Neuronal stem cell (in vitro differentiated cells): ENCODE measurements at regions not wholly inside any gene's neighbourhood (a gene's known extent, or its start where the extent isn't known, plus 50 kb on each side); places are given as distances from the start of the nearest gene placed in this dataset.

Experiments
- DNase-seq: peaks from one replicate; pipeline ENCODE4 v3.0.0-alpha.2; 2013; ENCODE audit warnings: low spot score
- H2AFZ ChIP-seq: one replicate; pipeline ENCODE4 v1.6.1; 2013; ENCODE audit warnings: mild to moderate bottlenecking, low read length, inconsistent platforms
- H2AK5ac ChIP-seq: 2 replicates; pipeline ENCODE4 v1.6.1; 2013; ENCODE audit warnings: low read depth, mild to moderate bottlenecking, inconsistent platforms, low read length, moderate library complexity, mixed read lengths
- H2BK120ac ChIP-seq: 2 replicates; pipeline ENCODE4 v1.6.1; 2013; ENCODE audit warnings: low read depth, mild to moderate bottlenecking, inconsistent platforms, low read length, moderate library complexity, mixed read lengths
- H2BK12ac ChIP-seq: one replicate; pipeline ENCODE4 v1.6.1; 2013; ENCODE audit warnings: low read length, inconsistent platforms
- H2BK15ac ChIP-seq: 2 replicates; pipeline ENCODE4 v1.6.1; 2013; ENCODE audit warnings: mild to moderate bottlenecking, low read length, inconsistent platforms, mixed read lengths
- H2BK5ac ChIP-seq: one replicate; pipeline ENCODE4 v1.6.1; 2013; ENCODE audit warnings: inconsistent platforms, mild to moderate bottlenecking, low read length, moderate library complexity
- H3K14ac ChIP-seq: one replicate; pipeline ENCODE4 v1.6.1; 2013; ENCODE audit warnings: low read length, inconsistent platforms
- H3K18ac ChIP-seq: 2 replicates; pipeline ENCODE4 v1.6.1; 2013; ENCODE audit warnings: low read length, inconsistent platforms
- H3K23ac ChIP-seq: 2 replicates; pipeline ENCODE4 v1.6.1; 2013; ENCODE audit warnings: low read depth, mild to moderate bottlenecking, mixed read lengths, low read length, inconsistent platforms; ENCODE audit not compliant: poor library complexity
- H3K27ac ChIP-seq: replicated peaks from 3 replicates; pipeline ENCODE4 v1.5.1; 2013; ENCODE audit warnings: low read length, inconsistent platforms
- H3K27me3 ChIP-seq, 3 experiments: 2 replicates each; pipeline ENCODE4 v1.6.1; 2013; ENCODE audit warnings: low read length in 3 of 3, mild to moderate bottlenecking in 2 of 3, inconsistent platforms in 1 of 3, low read depth in 1 of 3, mixed read lengths in 1 of 3, moderate library complexity in 1 of 3; ENCODE audit not compliant: control insufficient read depth in 3 of 3, insufficient read depth in 3 of 3
- H3K36me3 ChIP-seq, 2 donors: replicated peaks in 1 of 2; 2 replicates each; pipeline ENCODE4 v1.6.1; 2013; ENCODE audit warnings: low read length in 2 of 2; ENCODE audit not compliant: control insufficient read depth in 2 of 2, insufficient read depth in 2 of 2
- H3K4ac ChIP-seq: 2 replicates; pipeline ENCODE4 v1.6.1; 2013; ENCODE audit warnings: inconsistent platforms, mild to moderate bottlenecking, low read length, moderate library complexity
- H3K4me1 ChIP-seq, 2 donors: 1 replicate in 1 of 2; 2 replicates in 1 of 2; pipeline ENCODE4 v1.6.1; 2013; ENCODE audit warnings: low read length in 2 of 2, low read depth in 1 of 2; ENCODE audit not compliant: control insufficient read depth in 2 of 2, insufficient read depth in 1 of 2
- H3K4me2 ChIP-seq: one replicate; pipeline ENCODE4 v1.6.1; 2013; ENCODE audit warnings: mild to moderate bottlenecking, low read length, inconsistent platforms; ENCODE audit not compliant: insufficient read depth, poor library complexity, severe bottlenecking
- H3K4me3 ChIP-seq, 2 donors: 2 replicates each; pipeline ENCODE4 v1.5.1; 2013; ENCODE audit warnings: low read length in 2 of 2, mild to moderate bottlenecking in 2 of 2, inconsistent platforms in 1 of 2, moderate library complexity in 1 of 2
- H3K79me1 ChIP-seq: one replicate; pipeline ENCODE4 v1.6.1; 2013; ENCODE audit warnings: low read depth, mild to moderate bottlenecking, inconsistent platforms, low read length, moderate library complexity
- H3K9ac ChIP-seq: one replicate; pipeline ENCODE4 v1.6.1; 2013; ENCODE audit warnings: mild to moderate bottlenecking, low read depth, low read length, inconsistent platforms; ENCODE audit not compliant: poor library complexity
- H3K9me3 ChIP-seq, 2 donors: replicated peaks in 1 of 2; 2 replicates each; pipeline versions ENCODE3 to v1.6.1; 2013; ENCODE audit warnings: low read length in 2 of 2, mild to moderate bottlenecking in 2 of 2, inconsistent platforms in 1 of 2, low read depth in 1 of 2, mixed read lengths in 1 of 2, moderate library complexity in 1 of 2; ENCODE audit not compliant: control insufficient read depth in 2 of 2, insufficient read depth in 1 of 2
- H4K8ac ChIP-seq: one replicate; pipeline ENCODE4 v1.6.1; 2013; ENCODE audit warnings: low read depth, mild to moderate bottlenecking, inconsistent platforms, low read length, moderate library complexity
- H4K91ac ChIP-seq: one replicate; pipeline ENCODE4 v1.6.1; 2013; ENCODE audit warnings: low read length, low read depth, mild to moderate bottlenecking, inconsistent platforms; ENCODE audit not compliant: poor library complexity
- WGBS, 2 donors: extraction: QIAGEN DNeasy Blood & Tissue Kit; methylation state at CpG; one replicate each; pipeline ENCODE4 v1.1.7; 2013; ENCODE audit warnings: missing lambda C conversion rate in 2 of 2, mixed read lengths in 1 of 2; ENCODE audit not compliant: insufficient read length in 2 of 2, insufficient replicate concordance in 1 of 2; ENCODE audit errors: extremely low coverage in 2 of 2; 5-methylcytosine and 5-hydroxymethylcytosine counted together

DNA sequence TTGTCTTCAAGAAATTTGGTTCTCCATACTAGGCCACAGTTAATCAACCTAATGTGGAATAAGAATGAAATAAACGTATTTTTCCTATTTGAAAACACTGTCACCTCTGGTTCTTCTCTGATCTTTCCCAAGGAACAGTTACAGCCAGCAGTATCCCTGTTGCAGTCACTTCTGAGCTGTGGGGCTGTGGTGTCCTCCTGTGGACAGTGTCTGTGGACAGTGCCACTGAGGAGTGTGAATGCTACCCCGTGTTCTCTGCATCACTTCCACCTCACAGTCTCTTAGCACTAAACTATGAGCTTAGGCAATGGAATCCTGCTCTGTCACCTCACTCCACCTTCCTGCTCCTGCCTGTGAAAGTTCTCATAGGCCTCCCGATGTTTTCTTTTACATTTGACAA lies 817.5 kb downstream of the VGLL3 start:
- Histone ChIP-seq H3K9me3 (peaks cover 0 to 2% of the 10 kb centered on the region in 2 donors), H3K79me1 (no peaks in the 10 kb centered on the region), H3K4ac (no peak overlapping the region), H3K27me3 (no peaks in the 10 kb centered on the region), H3K4me2 (no peak overlapping the region), H2AK5ac (no peak overlapping the region), H3K36me3 (no peaks in the 10 kb centered on the region), H2BK120ac (no peak overlapping the region), H2BK15ac (no peak overlapping the region), H2BK12ac (no peak overlapping the region), H2AFZ (peak overlapping the region; percentile 43), H3K4me3 (peak overlapping the region in 1 of 2 donors; percentile 69), H3K18ac (peak overlapping the region; percentile 78), H3K23ac (no peak overlapping the region), H3K9ac (no peak overlapping the region), H2BK5ac (no peak overlapping the region), H3K14ac (no peak overlapping the region), H4K8ac (no peak overlapping the region), H3K4me1 (peaks cover 3 to 5% of the 10 kb centered on the region in 2 donors), H3K27ac (no peak overlapping the region), H4K91ac (no peak overlapping the region)
- WGBS, 2 donors = no CpG with 5 or more reads among the region's 3 CpGs
- no peak for DNase-seq

DNA sequence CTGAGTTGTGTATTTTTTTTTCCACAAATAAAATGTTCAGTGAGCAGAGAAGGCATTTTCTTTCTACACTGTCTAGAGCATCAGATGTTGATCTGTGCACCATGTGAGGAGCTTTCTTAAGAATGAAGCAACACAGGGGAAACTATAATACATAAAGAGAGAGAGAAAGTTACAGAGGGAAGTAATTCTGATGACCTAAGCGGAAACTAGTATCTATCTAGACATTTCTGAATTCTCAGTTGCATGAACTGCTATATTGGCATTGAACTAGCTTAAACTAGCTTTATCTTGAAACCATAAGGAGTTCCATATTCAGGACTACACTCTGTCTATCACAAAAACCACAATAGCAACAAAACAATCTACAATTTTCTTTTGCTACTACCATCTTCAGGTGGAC lies 822.4 kb downstream of the VGLL3 start:
- Histone ChIP-seq H3K9me3 (peaks cover 0 to 2% of the 10 kb centered on the region in 2 donors), H3K27ac (no peak overlapping the region), H3K14ac (no peak overlapping the region), H4K91ac (no peak overlapping the region), H2BK5ac (no peak overlapping the region), H4K8ac (no peak overlapping the region), H3K36me3 (no peaks in the 10 kb centered on the region), H2AFZ (peak overlapping the region; percentile 24), H2BK120ac (no peak overlapping the region), H2BK15ac (no peak overlapping the region), H2BK12ac (no peak overlapping the region), H3K9ac (no peak overlapping the region), H3K4me2 (no peak overlapping the region), H3K23ac (no peak overlapping the region), H3K18ac (no peak overlapping the region), H3K4ac (no peak overlapping the region), H3K79me1 (no peaks in the 10 kb centered on the region), H2AK5ac (no peak overlapping the region), H3K27me3 (no peaks in the 10 kb centered on the region), H3K4me3 (no peak overlapping the region), H3K4me1 (no peaks in the 10 kb centered on the region)
- DNase-seq = no peak
- no CpG with 5 or more reads among the region's 1 CpG for WGBS, 2 donors

DNA sequence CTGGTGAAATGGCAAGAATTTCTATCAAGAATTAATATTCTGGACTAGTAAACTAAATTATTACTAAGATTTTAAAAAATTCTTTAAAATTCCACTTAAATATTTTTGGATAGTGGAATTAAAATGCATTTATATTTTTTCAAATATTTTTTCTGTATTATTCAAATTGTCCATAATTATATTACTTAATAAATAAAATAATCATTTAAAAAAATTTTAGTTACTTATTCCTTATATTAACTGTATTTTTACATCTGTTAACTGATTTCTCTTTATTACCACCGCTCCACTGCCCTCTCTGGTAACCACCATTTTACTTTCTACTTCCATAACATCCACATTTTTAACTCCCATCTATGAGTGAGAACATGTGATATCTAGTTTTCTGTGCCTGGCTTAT lies 828.4 kb downstream of the VGLL3 start:
- Histone ChIP-seq H4K8ac (no peak overlapping the region), H3K79me1 (no peaks in the 10 kb centered on the region), H3K4me2 (no peak overlapping the region), H3K14ac (no peak overlapping the region), H3K36me3 (no peaks in the 10 kb centered on the region), H3K9ac (no peak overlapping the region), H2BK12ac (no peak overlapping the region), H3K18ac (no peak overlapping the region), H2AFZ (no peak overlapping the region), H4K91ac (no peak overlapping the region), H3K4me3 (no peak overlapping the region), H2BK5ac (no peak overlapping the region), H3K9me3 (no peaks in the 10 kb centered on the region), H3K23ac (no peak overlapping the region), H3K4me1 (no peaks in the 10 kb centered on the region), H2BK15ac (no peak overlapping the region), H2AK5ac (no peak overlapping the region), H3K4ac (no peak overlapping the region), H3K27me3 (no peaks in the 10 kb centered on the region), H3K27ac (no peak overlapping the region), H2BK120ac (no peak overlapping the region)
- WGBS, 2 donors = 100% methylated on average over 1 of the region's 1 CpG; no CpG with 5 or more reads in 1 of the 2 donors
- no peak for DNase-seq

DNA sequence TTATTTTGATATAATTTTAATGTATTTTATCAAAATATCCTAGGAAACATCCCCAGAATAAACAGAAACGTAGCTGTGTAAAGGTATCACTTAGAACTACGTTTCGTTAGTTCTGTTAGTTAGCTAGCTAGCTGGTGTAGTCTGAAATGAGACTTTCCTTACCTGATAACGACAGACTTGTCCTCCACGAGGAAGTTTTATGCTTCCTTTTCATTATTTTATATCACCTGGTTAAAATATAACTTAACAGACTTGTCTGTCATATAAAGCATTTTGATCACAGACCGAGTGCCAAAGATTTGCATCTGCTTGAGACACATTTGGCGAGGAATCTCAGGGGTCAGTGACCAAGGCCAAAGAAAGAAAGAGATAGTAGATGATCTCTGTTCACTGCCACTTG lies 829.5 kb downstream of the VGLL3 start:
- H3K4me1 ChIP-seq = no peaks in the 10 kb centered on the region
- no peak overlapping the region for H4K8ac ChIP-seq
- H3K23ac ChIP-seq = no peak overlapping the region
- H3K9me3 ChIP-seq = no peaks in the 10 kb centered on the region
- no peak overlapping the region for H2BK15ac ChIP-seq
- H3K79me1 ChIP-seq = no peaks in the 10 kb centered on the region
- H2AK5ac ChIP-seq = no peak overlapping the region
- peak overlapping the region; percentile 64 for H2AFZ ChIP-seq
- no peak overlapping the region for H2BK5ac ChIP-seq
- no peak for DNase-seq
- no peak overlapping the region for H3K18ac ChIP-seq
- H2BK120ac ChIP-seq = no peak overlapping the region
- H3K4me2 ChIP-seq = no peak overlapping the region
- H3K14ac ChIP-seq = no peak overlapping the region
- H3K27ac ChIP-seq = no peak overlapping the region
- H3K9ac ChIP-seq = no peak overlapping the region
- H3K27me3 ChIP-seq = no peaks in the 10 kb centered on the region
- H3K4me3 ChIP-seq = no peak overlapping the region
- no CpG with 5 or more reads among the region's 7 CpGs for WGBS, 2 donors
- H2BK12ac ChIP-seq = no peak overlapping the region
- no peak overlapping the region for H4K91ac ChIP-seq
- no peaks in the 10 kb centered on the region for H3K36me3 ChIP-seq
- H3K4ac ChIP-seq = no peak overlapping the region
